ENCODE measurements at regions not wholly inside any gene's neighbourhood (a gene's known extent, or its start where the extent isn't known, plus 50 kb on each side); places are given as distances from the start of the nearest gene placed in this dataset.

GRCh38 chr1:34270181-34270580, 93.5 kb downstream of the C1orf94 start:
- TF ChIP-seq CTCF (IDR thresholded peaks at IDR 0.05): no peak
- Histone ChIP-seq H3K27me3 (ENCODE audit: low read depth) (peaks cover 8% of the 10 kb centered on the region), H3K4me3 (no peak overlapping the region), H3K9me3 (no peaks in the 10 kb centered on the region), H3K36me3 (no peaks in the 10 kb centered on the region), H3K27ac (no peak overlapping the region), H3K4me1 (no peaks in the 10 kb centered on the region)
- intact Hi-C loops (cut with DNase I): no loop called here
- ATAC-seq: no peak
- no peak for DNase-seq

GRCh38 chr1:34272152-34272551, 95.4 kb downstream of the C1orf94 start:
- H3K27ac ChIP-seq: no peak overlapping the region
- TF ChIP-seq CTCF (IDR thresholded peaks at IDR 0.05): no peak
- no peaks in the 10 kb centered on the region for H3K9me3 ChIP-seq
- ATAC-seq (no peak), DNase-seq (no peak)
- no peaks in the 10 kb centered on the region for H3K27me3 ChIP-seq (ENCODE audit: low read depth)
- no peaks in the 10 kb centered on the region for H3K4me1 ChIP-seq
- intact Hi-C loops (cut with DNase I): no loop called here
- no peak overlapping the region for H3K4me3 ChIP-seq
- H3K36me3 ChIP-seq: no peaks in the 10 kb centered on the region

GRCh38 chr1:34275150-34275549, 98.4 kb downstream of the C1orf94 start:
- Histone ChIP-seq H3K36me3 (no peaks in the 10 kb centered on the region), H3K4me3 (no peak overlapping the region), H3K4me1 (no peaks in the 10 kb centered on the region), H3K27me3 (ENCODE audit: low read depth) (no peaks in the 10 kb centered on the region), H3K27ac (no peak overlapping the region), H3K9me3 (no peaks in the 10 kb centered on the region)
- intact Hi-C loops (cut with DNase I): no loop called here
- ATAC-seq (no peak), DNase-seq (no peak)
- TF ChIP-seq CTCF (IDR thresholded peaks at IDR 0.05): no peak

- TF ChIP-seq CTCF (IDR thresholded peaks at IDR 0.05): no peak
- intact Hi-C loops (cut with DNase I): no loop called here
- Histone ChIP-seq H3K4me3 (no peak overlapping the region), H3K27me3 (ENCODE audit: low read depth) (no peaks in the 10 kb centered on the region), H3K9me3 (no peaks in the 10 kb centered on the region), H3K36me3 (no peaks in the 10 kb centered on the region), H3K4me1 (no peaks in the 10 kb centered on the region), H3K27ac (no peak overlapping the region)
- DNase-seq (no peak), ATAC-seq (no peak)
Observed at GRCh38 chr1:34276606-34277005, 99.9 kb downstream of the C1orf94 start.

- intact Hi-C loops (cut with DNase I): no loop called here
- DNase-seq (no peak), ATAC-seq (no peak)
- no peaks in the 10 kb centered on the region for H3K9me3 ChIP-seq
- H3K36me3 ChIP-seq: no peaks in the 10 kb centered on the region
- no peaks in the 10 kb centered on the region for H3K27me3 ChIP-seq (ENCODE audit: low read depth)
- H3K27ac ChIP-seq: no peak overlapping the region
- no peak overlapping the region for H3K4me3 ChIP-seq
- H3K4me1 ChIP-seq: no peaks in the 10 kb centered on the region
- no peak for TF ChIP-seq CTCF (IDR thresholded peaks at IDR 0.05)
Observed at GRCh38 chr1:34277150-34277549, 100.4 kb downstream of the C1orf94 start.

GRCh38 chr1:34278211-34278610, 101.5 kb downstream of the C1orf94 start:
- Histone ChIP-seq H3K9me3 (no peaks in the 10 kb centered on the region), H3K27ac (no peak overlapping the region), H3K36me3 (no peaks in the 10 kb centered on the region), H3K27me3 (ENCODE audit: low read depth) (no peaks in the 10 kb centered on the region), H3K4me1 (no peaks in the 10 kb centered on the region), H3K4me3 (no peak overlapping the region)
- DNase-seq (no peak), ATAC-seq (no peak)
- intact Hi-C loops (cut with DNase I): no loop called here
- no peak for TF ChIP-seq CTCF (IDR thresholded peaks at IDR 0.05)

Data from lower lobe of right lung (tissue), 2 donors.